ENCODE measurements at regions not wholly inside any gene's neighbourhood (a gene's known extent, or its start where the extent isn't known, plus 50 kb on each side); places are given as distances from the start of the nearest gene placed in this dataset.
A peak's percentile ranks its signal among the peaks of the same experiment; 100 is the strongest.
"Not testable (repeated sequence)": the region's sequence is repeated elsewhere in the genome, so short reads cannot be mapped to it uniquely, and the experiment has no call there.

DNA sequence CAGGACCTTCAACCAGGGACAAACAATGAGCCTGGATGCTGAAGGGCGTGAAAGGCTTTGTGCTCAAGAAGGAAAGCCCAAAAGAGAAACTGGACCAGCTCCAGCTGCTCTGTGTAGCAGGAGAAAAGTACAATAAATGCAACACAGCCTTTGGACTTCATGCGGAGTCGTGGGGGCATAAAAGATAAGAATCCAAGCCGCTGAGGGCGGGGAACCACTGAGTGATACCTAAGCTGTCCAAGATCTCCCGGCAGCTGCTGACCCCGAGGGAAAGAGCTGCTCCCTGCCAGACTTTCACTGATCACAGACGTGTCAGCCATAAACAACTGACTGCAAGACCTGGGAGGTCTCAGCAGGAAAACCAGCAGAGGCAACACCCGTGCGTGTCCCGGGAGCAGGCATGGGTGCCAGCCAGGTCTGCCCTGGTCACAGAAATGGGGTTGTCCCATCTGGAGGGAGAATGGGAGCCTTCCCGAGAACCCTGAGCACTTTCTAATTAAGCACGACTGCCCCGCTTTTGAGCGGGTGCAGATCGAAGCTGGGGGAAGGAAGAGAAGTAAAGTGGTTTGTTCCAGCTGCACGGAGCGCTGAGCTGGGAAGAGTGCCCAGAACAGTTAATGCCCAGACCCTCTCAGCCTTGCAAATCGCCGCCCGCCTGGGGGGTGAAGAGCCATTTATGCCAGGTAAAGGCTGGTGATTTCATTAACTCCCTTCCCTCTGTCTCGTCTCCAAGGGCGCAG lies 68.3 kb upstream of the TARDBP start:
- Histone ChIP-seq H3K27me3 (ENCODE audit: insufficient read depth, low read length) (no peaks in the 10 kb centered on the region), H3K9me3 (ENCODE audit: control insufficient read depth in 1 of 2, low read length in 2 of 2) (no peaks in the 10 kb centered on the region), H3K4me3 (ENCODE audit: low read length in 2 of 2) (no peak overlapping the region), H3K27ac (ENCODE audit: low read depth, low read length) (no peak overlapping the region), H3K36me3 (ENCODE audit: insufficient read depth, low read length) (no peaks in the 10 kb centered on the region), H3K4me1 (ENCODE audit: insufficient read depth, low read length) (peaks cover 29% of the 10 kb centered on the region)
- DNase-seq = no peak
- no peaks in the 10 kb centered on the region for H3K9me3 Mint-ChIP-seq
- no peak overlapping the region for H3K27ac Mint-ChIP-seq
- no peaks in the 10 kb centered on the region for H3K36me3 Mint-ChIP-seq
- peaks cover 14 to 35% (median 20%) of the 10 kb centered on the region in 4 donors for H3K4me1 Mint-ChIP-seq
- POLR2A ChIA-PET (ENCODE audit: partially characterized antibody) = no interaction called here
- H3K4me3 Mint-ChIP-seq = peak overlapping the region in 4 of 8 donors; percentile 21 to 39 (median 36)
- H3K27me3 Mint-ChIP-seq = peaks cover 7 to 25% of the 10 kb centered on the region in 2 donors
- intact Hi-C loops (cut with micrococcal nuclease) = no loop called here
- CTCF ChIA-PET (ENCODE audit: partially characterized antibody) = interaction anchor here (1.4 to 1.7 kb wide), 2 partner anchors 437 to 449 kb away, joined by 4 read pairs; no protein-coding TSS in a partner anchor

DNA sequence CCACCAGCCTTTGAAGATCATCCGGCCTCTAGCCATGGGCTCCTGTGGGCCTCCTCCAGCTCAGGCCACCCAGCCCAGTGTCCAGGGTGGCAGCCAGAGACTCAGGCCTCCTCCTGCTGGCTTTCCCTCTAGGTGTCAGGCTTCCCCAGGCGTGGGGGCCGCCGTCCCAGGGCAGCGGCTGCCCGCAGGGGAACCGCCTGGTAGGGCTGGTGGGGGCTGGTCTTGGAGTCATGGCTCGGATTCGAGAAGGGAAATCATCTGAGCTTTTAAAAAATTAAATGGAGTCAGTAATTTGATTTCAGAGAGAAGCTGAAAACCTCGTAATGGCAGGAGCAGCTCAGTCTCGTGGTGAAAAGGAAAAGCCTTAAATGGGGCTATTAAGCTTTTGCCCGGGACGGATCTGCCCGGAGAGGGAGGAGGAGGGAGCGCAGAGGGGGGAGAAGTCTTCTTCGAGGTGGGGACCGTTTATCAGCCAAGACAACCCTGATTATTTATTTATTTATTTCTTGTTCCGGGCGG lies 66.4 kb upstream of the TARDBP start:
- no peaks in the 10 kb centered on the region for H3K9me3 Mint-ChIP-seq
- Histone ChIP-seq H3K4me3 (ENCODE audit: low read length in 2 of 2) (no peak overlapping the region), H3K36me3 (ENCODE audit: insufficient read depth, low read length) (no peaks in the 10 kb centered on the region), H3K27me3 (ENCODE audit: insufficient read depth, low read length) (no peaks in the 10 kb centered on the region), H3K9me3 (ENCODE audit: control insufficient read depth in 1 of 2, low read length in 2 of 2) (no peaks in the 10 kb centered on the region), H3K4me1 (ENCODE audit: insufficient read depth, low read length) (peaks cover 14% of the 10 kb centered on the region), H3K27ac (ENCODE audit: low read depth, low read length) (no peak overlapping the region)
- intact Hi-C loops (cut with micrococcal nuclease) = no loop called here
- CTCF ChIA-PET (ENCODE audit: partially characterized antibody) = no interaction called here
- peaks cover 2 to 16% (median 6%) of the 10 kb centered on the region in 4 donors for H3K4me1 Mint-ChIP-seq
- DNase-seq = no peak
- H3K36me3 Mint-ChIP-seq = no peaks in the 10 kb centered on the region
- H3K27me3 Mint-ChIP-seq = peaks cover 7 to 20% of the 10 kb centered on the region in 2 donors
- no peak overlapping the region for H3K4me3 Mint-ChIP-seq
- no peak overlapping the region for H3K27ac Mint-ChIP-seq
- POLR2A ChIA-PET (ENCODE audit: partially characterized antibody) = no interaction called here

DNA sequence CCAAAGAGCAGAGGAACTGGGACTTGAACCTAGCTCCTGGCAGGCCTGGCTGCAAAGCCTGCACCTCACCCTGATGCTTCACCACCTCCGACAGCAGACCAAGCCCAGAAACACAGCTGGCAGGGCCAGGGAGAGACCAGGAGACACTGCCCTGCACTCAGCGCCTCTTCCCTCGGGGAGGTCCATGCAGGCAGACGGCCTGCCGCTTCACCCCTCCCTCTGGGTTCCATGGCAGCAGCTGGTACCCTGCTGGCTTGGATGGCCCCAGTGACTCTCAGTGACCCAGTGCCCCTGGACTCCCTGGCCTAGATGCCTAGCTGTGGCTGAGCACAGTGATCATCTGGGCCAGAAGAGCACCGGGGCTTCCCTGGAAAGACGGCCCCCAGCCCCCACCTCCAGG lies 65.3 kb upstream of the TARDBP start:
- H3K27me3 ChIP-seq (ENCODE audit: insufficient read depth, low read length) = no peaks in the 10 kb centered on the region
- CTCF ChIA-PET (ENCODE audit: partially characterized antibody) = no interaction called here
- no peaks in the 10 kb centered on the region for H3K9me3 ChIP-seq (ENCODE audit: control insufficient read depth in 1 of 2, low read length in 2 of 2)
- H3K4me1 Mint-ChIP-seq = peaks cover 1 to 13% (median 6%) of the 10 kb centered on the region in 4 donors
- no peak overlapping the region for H3K4me3 ChIP-seq (ENCODE audit: low read length in 2 of 2)
- H3K4me3 Mint-ChIP-seq = no peak overlapping the region
- no peaks in the 10 kb centered on the region for H3K36me3 ChIP-seq (ENCODE audit: insufficient read depth, low read length)
- no peaks in the 10 kb centered on the region for H3K9me3 Mint-ChIP-seq
- H3K4me1 ChIP-seq (ENCODE audit: insufficient read depth, low read length) = peaks cover 6% of the 10 kb centered on the region
- H3K36me3 Mint-ChIP-seq = no peaks in the 10 kb centered on the region
- intact Hi-C loops (cut with micrococcal nuclease) = no loop called here
- H3K27ac Mint-ChIP-seq = no peak overlapping the region
- DNase-seq = no peak
- H3K27me3 Mint-ChIP-seq = peaks cover 7 to 20% of the 10 kb centered on the region in 2 donors
- POLR2A ChIA-PET (ENCODE audit: partially characterized antibody) = no interaction called here
- no peak overlapping the region for H3K27ac ChIP-seq (ENCODE audit: low read depth, low read length)

GRCh38 chr1:10947691-10948462 lies 64.6 kb upstream of the TARDBP start:
- Mint-ChIP-seq H3K36me3 (no peaks in the 10 kb centered on the region), H3K9me3 (no peaks in the 10 kb centered on the region), H3K4me1 (peaks cover 1 to 13% (median 6%) of the 10 kb centered on the region in 4 donors), H3K27me3 (peaks cover 7 to 18% of the 10 kb centered on the region in 2 donors), H3K4me3 (no peak overlapping the region), H3K27ac (no peak overlapping the region)
- H3K4me1 ChIP-seq (ENCODE audit: insufficient read depth, low read length) = peaks cover 6% of the 10 kb centered on the region
- ChIA-PET POLR2A (ENCODE audit: partially characterized antibody) (no interaction called here), CTCF (ENCODE audit: partially characterized antibody) (no interaction called here)
- no peaks in the 10 kb centered on the region for H3K9me3 ChIP-seq (ENCODE audit: control insufficient read depth in 1 of 2, low read length in 2 of 2)
- intact Hi-C loops (cut with micrococcal nuclease) = no loop called here
- H3K27ac ChIP-seq (ENCODE audit: low read depth, low read length) = no peak overlapping the region
- no peak overlapping the region for H3K4me3 ChIP-seq (ENCODE audit: low read length in 2 of 2)
- H3K36me3 ChIP-seq (ENCODE audit: insufficient read depth, low read length) = no peaks in the 10 kb centered on the region
- DNase-seq = no peak
- H3K27me3 ChIP-seq (ENCODE audit: insufficient read depth, low read length) = no peaks in the 10 kb centered on the region

GRCh38 chr1:10948463-10948775 lies 64.0 kb upstream of the TARDBP start:
- Histone ChIP-seq H3K36me3 (ENCODE audit: insufficient read depth, low read length) (no peaks in the 10 kb centered on the region), H3K9me3 (ENCODE audit: control insufficient read depth in 1 of 2, low read length in 2 of 2) (peaks cover 0 to 2% of the 10 kb centered on the region in 2 donors), H3K27me3 (ENCODE audit: insufficient read depth, low read length) (no peaks in the 10 kb centered on the region), H3K27ac (ENCODE audit: low read depth, low read length) (no peak overlapping the region), H3K4me1 (ENCODE audit: insufficient read depth, low read length) (peaks cover 6% of the 10 kb centered on the region), H3K4me3 (ENCODE audit: low read length in 2 of 2) (no peak overlapping the region)
- Mint-ChIP-seq H3K27me3 (peaks cover 7 to 14% of the 10 kb centered on the region in 2 donors), H3K4me1 (peaks cover 1 to 13% (median 6%) of the 10 kb centered on the region in 4 donors), H3K36me3 (no peaks in the 10 kb centered on the region), H3K27ac (no peak overlapping the region), H3K4me3 (no peak overlapping the region), H3K9me3 (peaks cover 0 to 2% (median 0%) of the 10 kb centered on the region in 8 donors)
- ChIA-PET POLR2A (ENCODE audit: partially characterized antibody) (no interaction called here), CTCF (ENCODE audit: partially characterized antibody) (no interaction called here)
- DNase-seq = no peak
- intact Hi-C loops (cut with micrococcal nuclease) = no loop called here

DNA sequence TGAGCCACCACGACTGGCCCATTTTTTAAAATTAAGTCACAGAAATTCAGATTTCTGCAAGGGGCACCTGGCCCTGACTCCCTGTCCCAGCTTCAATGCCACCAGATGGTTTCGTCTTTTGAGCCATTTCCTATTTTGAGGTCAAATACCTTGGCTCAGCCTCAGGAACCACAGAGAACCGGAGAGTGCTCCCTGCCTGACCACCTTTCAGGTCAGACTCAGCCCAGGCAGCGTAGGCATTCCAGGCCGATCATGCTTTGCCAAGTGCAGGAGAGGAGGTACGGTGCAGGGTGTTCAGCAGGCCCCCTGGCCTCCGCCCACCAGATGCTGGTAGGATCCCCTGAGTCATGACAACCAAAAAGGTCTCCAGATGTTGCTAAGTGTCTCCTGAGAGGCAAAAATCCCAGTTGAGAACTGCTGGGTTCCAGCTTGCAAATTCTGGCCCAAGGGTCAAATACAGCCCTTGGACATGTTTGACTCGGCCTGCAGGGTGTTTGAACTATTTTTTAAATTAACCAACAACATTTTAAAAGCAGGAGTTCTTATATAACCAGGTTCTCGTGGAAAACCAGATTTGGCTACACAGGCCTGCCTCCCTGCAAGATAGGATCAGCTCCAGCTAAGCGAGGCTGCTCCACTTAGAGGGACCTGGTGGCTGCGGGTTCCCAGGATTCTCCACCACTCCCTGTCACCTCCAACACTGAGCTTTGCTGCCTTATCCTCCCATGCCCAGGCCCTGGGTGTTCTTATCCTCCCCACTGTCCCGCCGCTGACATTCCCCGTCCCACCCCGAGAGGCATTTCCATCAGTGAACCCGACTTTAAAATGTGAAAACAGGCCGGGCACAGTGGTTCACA lies 61.9 kb upstream of the TARDBP start:
- H3K4me1 Mint-ChIP-seq = peaks cover 0 to 1% (median under 1%) of the 10 kb centered on the region in 4 donors
- no peak overlapping the region for H3K4me3 Mint-ChIP-seq
- no peak overlapping the region for H3K27ac Mint-ChIP-seq
- ChIA-PET CTCF (ENCODE audit: partially characterized antibody) (no interaction called here), POLR2A (ENCODE audit: partially characterized antibody) (no interaction called here)
- Histone ChIP-seq H3K27me3 (ENCODE audit: insufficient read depth, low read length) (no peaks in the 10 kb centered on the region), H3K36me3 (ENCODE audit: insufficient read depth, low read length) (no peaks in the 10 kb centered on the region), H3K4me1 (ENCODE audit: insufficient read depth, low read length) (no peaks in the 10 kb centered on the region), H3K27ac (ENCODE audit: low read depth, low read length) (no peak overlapping the region), H3K4me3 (ENCODE audit: low read length in 2 of 2) (no peak overlapping the region), H3K9me3 (ENCODE audit: control insufficient read depth in 1 of 2, low read length in 2 of 2) (peaks cover 0 to 6% of the 10 kb centered on the region in 2 donors)
- peaks cover 3% of the 10 kb centered on the region in 2 donors for H3K27me3 Mint-ChIP-seq
- H3K9me3 Mint-ChIP-seq = peaks cover 0 to 6% (median under 1%) of the 10 kb centered on the region in 8 donors
- intact Hi-C loops (cut with micrococcal nuclease) = no loop called here
- no peak for DNase-seq
- H3K36me3 Mint-ChIP-seq = no peaks in the 10 kb centered on the region

GRCh38 chr1:10951298-10951697 lies 61.2 kb upstream of the TARDBP start:
- H3K4me3 ChIP-seq (ENCODE audit: low read length in 2 of 2); H3K27me3 ChIP-seq (ENCODE audit: insufficient read depth, low read length); H3K27me3 Mint-ChIP-seq; H3K36me3 Mint-ChIP-seq; H3K36me3 ChIP-seq (ENCODE audit: insufficient read depth, low read length); H3K9me3 ChIP-seq (ENCODE audit: control insufficient read depth in 1 of 2, low read length in 2 of 2); H3K27ac Mint-ChIP-seq; H3K4me1 ChIP-seq (ENCODE audit: insufficient read depth, low read length); POLR2A ChIA-PET (ENCODE audit: partially characterized antibody); DNase-seq; H3K27ac ChIP-seq (ENCODE audit: low read depth, low read length); H3K4me3 Mint-ChIP-seq; H3K9me3 Mint-ChIP-seq; intact Hi-C loops (cut with micrococcal nuclease); H3K4me1 Mint-ChIP-seq: not testable (repeated sequence)
- CTCF ChIA-PET (ENCODE audit: partially characterized antibody) = interaction anchor here (0.7 kb wide), 1 partner anchor 454 kb away, joined by 4 read pairs; no protein-coding TSS in a partner anchor

Measured in CD4-positive, alpha-beta memory T cell (primary cell).